Activated CD8-positive, alpha-beta memory T cell treated with anti-CD3 and anti-CD28 coated beads, Interleukin-2, amount 10 ng/mL, durations not matched to agents 7 days and 5 days (primary cell): ENCODE measurements at regions not wholly inside any gene's neighbourhood (a gene's known extent, or its start where the extent isn't known, plus 50 kb on each side); places are given as distances from the start of the nearest gene placed in this dataset.
"Not testable (repeated sequence)": the region's sequence is repeated elsewhere in the genome, so short reads cannot be mapped to it uniquely, and the experiment has no call there.

ENCODE experiments used
- ATAC-seq: fragments of 150-1000 bp; cut with Tn5 transposase; one replicate; pipeline ENCODE4 v1.10.0; 2021; ENCODE audit warnings: moderate library complexity
- CTCF ChIA-PET: fragments of 350-600 bp; sonication (Branson Sonifier 250); formaldehyde crosslinking; loops from one replicate; lab custom pipeline; 2021; ENCODE audit warnings: antibody characterized with exemption; lab: Charles Lee
- DNase-seq: peaks from one replicate; pipeline ENCODE4 v3.0.0-alpha.2; 2020
- H3K27ac Mint-ChIP-seq: one replicate; pipeline ENCODE4 v1.8.0; 2021; ENCODE audit warnings: mild to moderate bottlenecking, mixed read lengths
- H3K27me3 Mint-ChIP-seq: one replicate; pipeline ENCODE4 v1.8.0; 2021; ENCODE audit warnings: mixed read lengths
- H3K36me3 Mint-ChIP-seq: one replicate; pipeline ENCODE4 v1.8.0; 2021; ENCODE audit warnings: mild to moderate bottlenecking, mixed read lengths
- H3K4me1 Mint-ChIP-seq: one replicate; pipeline ENCODE4 v1.8.0; 2021; ENCODE audit warnings: mixed read lengths
- H3K4me3 Mint-ChIP-seq: one replicate; pipeline ENCODE4 v1.8.0; 2021; ENCODE audit warnings: mild to moderate bottlenecking, moderate library complexity, mixed read lengths
- H3K9me3 Mint-ChIP-seq: one replicate; pipeline ENCODE4 v1.8.0; 2022; ENCODE audit warnings: low read depth, mixed read lengths

DNA sequence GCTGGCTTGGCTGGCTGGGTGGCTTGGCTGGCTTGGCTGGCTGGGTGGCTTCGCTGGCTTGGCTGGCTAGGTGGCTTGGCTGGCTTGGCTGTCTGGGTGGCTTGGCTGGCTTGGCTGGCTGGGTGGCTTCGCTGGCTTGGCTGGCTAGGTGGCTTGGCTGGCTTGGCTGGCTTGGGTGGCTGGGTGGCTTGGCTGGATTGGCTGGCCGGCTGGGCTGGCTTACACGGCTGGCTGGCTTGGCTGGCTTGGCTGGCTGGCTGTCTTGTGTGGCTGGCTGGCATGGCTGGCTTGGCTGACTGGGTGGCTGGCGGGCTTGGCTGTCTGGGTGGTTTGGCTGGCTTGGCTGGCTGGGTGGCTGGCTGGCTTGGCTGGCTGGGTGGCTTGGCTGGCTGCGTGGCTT lies 437.0 kb downstream of the GOLGA6L6 start:
- H3K4me3 Mint-ChIP-seq, H3K27me3 Mint-ChIP-seq, ATAC-seq, H3K27ac Mint-ChIP-seq, CTCF ChIA-PET, H3K4me1 Mint-ChIP-seq, H3K36me3 Mint-ChIP-seq, H3K9me3 Mint-ChIP-seq: not testable (repeated sequence)
- peak; percentile 39 for DNase-seq

DNA sequence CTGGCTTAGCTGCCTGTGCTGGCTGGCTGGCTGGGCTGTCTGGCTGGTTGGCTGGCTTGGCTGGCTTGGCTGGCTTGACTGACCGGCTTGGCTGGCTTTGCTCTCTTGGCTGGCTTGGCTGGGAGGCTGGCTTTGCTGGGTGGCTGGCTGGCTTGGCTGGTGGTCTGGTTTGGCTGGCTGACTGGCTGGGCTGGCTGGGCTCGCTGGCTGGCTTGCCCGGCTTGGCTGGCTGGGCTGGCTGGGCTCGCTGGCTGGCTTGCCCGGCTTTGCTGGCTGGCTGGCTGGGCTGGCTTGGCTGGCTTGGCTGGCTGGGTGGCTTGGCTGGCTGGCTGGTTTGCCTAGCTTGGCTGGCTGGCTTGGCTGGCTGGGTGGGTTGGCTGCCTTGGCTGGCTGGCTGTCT lies 438.7 kb downstream of the GOLGA6L6 start:
- H3K36me3 Mint-ChIP-seq, H3K4me3 Mint-ChIP-seq, DNase-seq, H3K27me3 Mint-ChIP-seq, H3K4me1 Mint-ChIP-seq, H3K27ac Mint-ChIP-seq, ATAC-seq, CTCF ChIA-PET, H3K9me3 Mint-ChIP-seq: not testable (repeated sequence)

DNA sequence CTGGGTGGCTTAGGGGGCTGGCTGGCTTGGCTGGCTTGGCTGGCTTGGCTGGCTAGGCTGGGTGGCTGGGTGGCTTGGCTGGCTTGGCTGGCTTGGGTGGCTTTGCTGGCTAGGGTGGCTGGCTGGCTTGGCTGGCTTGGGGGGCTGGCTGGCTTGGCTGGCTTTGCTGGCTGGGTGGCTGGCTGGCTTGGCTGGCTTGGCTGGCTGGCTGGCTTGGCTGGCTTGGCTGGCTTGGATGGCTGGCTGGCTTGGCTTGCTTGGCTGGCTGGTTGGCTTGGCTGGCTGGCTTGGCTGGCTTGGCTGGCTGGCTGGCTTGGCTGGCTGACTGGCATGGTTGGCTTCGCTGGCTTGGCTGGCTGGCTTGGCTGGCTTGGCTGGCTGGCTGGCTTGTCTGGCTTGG lies 439.4 kb downstream of the GOLGA6L6 start:
- H3K4me3 Mint-ChIP-seq, H3K36me3 Mint-ChIP-seq, H3K9me3 Mint-ChIP-seq, H3K27ac Mint-ChIP-seq, H3K4me1 Mint-ChIP-seq, H3K27me3 Mint-ChIP-seq, CTCF ChIA-PET, ATAC-seq: not testable (repeated sequence)
- peak; percentile 53 for DNase-seq

DNA sequence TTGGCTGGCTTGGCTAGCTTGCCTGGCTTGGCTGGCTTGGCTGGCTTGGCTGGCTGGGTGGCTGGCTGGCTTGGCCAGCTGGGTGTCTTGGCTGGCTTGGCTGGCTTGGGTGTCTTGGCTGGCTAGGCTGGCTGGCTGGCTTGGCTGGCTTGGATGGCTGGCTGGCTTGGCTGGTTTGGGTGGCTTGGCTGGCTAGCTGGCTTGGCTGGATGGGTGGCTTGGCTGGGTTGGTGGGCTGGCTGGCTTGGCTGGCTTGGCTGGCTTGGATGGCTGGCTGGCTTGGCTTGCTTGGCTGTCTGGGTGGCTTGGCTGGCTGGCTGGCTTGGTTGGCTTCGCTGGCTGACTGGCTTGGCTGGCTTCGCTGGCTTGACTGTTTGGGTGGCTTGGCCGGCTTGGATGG lies 440.3 kb downstream of the GOLGA6L6 start:
- H3K9me3 Mint-ChIP-seq, H3K27me3 Mint-ChIP-seq, H3K27ac Mint-ChIP-seq, H3K36me3 Mint-ChIP-seq, H3K4me1 Mint-ChIP-seq, ATAC-seq, DNase-seq, H3K4me3 Mint-ChIP-seq, CTCF ChIA-PET: not testable (repeated sequence)

DNA sequence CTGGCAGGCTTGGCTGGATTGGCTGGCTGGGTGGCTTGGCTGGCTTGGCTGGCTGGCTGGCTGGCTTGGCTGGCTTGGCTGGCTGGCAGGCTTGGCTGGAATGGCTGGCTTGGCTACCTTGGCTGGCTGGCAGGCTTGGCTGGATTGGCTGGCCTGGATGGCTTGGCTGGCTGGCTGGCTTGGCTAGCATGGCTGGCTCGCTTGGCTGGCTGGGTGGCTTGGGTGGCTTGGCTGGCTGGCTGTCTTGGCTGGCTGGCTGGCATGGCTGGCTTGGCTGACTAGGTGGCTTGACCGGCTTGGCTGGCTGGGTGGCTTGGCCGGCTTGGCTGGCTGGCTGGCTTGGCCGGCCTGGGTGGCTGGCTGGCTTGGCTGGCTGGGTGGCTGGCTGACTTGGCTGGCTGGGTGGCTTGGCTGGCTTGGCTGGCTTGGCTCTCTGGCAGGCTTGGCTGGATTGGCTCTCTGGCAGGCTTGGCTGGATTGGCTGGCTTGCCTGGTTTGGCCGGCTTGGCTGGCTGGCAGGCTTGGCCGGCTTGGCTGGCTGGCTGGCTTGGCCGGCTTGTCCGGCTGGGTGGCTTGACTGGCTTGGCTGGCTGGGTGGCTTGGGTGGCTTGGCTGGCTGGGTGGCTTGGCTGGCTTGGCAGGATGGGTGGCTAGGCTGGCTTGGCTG lies 440.9 kb downstream of the GOLGA6L6 start:
- H3K4me3 Mint-ChIP-seq, CTCF ChIA-PET, H3K36me3 Mint-ChIP-seq, H3K27me3 Mint-ChIP-seq, H3K9me3 Mint-ChIP-seq, H3K27ac Mint-ChIP-seq, DNase-seq, H3K4me1 Mint-ChIP-seq, ATAC-seq: not testable (repeated sequence)

DNA sequence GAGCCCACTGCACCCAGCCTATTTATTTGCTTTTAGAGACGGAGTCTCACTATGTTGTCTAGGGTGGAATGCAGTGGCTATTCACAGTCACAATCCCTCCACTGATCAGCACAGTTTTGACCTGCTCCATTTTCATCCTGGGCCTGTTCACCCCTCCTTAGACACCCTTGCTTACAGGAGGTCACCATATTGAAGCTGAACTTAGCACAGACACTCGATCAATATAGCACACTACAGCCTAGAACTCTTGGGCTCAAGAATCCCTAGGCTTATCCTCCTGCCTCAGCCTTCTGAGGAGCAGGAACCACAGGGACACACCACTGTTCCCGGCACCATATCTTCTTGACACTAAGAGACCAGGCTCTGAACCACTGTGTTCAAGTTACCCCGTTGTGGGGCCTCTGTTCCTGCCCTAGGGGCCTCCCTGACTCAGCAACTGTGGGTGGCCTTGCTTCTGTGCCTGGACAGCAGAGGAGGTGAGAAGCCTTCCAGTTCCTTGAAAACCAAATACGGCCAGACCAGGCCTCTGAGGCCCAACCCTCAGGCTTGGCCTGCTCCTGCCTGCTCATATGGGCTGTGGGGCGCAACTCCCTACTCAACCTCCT lies 445.8 kb downstream of the GOLGA6L6 start:
- CTCF ChIA-PET, DNase-seq, H3K36me3 Mint-ChIP-seq, ATAC-seq, H3K4me3 Mint-ChIP-seq, H3K9me3 Mint-ChIP-seq, H3K27me3 Mint-ChIP-seq, H3K27ac Mint-ChIP-seq, H3K4me1 Mint-ChIP-seq: not testable (repeated sequence)

DNA sequence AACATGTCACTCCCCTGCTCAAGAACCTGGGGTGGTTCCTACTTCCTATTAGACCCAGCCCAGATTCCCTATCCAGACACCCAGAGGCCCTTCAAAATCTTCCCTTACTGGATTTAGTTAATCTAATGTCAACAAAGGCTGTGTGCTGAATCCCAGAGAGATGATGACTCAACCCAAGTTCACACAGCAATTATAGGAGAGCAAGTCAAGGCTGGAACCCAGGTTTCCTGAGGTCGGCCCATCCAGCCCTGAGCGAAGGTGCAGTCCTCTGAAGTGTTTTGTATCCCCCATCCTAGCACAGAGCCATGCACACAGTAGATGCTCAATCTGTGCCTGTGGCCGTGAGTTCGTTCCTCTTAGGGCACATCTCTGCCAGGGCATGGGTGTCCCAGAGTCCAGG lies 452.1 kb downstream of the GOLGA6L6 start:
- H3K4me3 Mint-ChIP-seq, ATAC-seq, H3K4me1 Mint-ChIP-seq, H3K27me3 Mint-ChIP-seq, H3K27ac Mint-ChIP-seq, CTCF ChIA-PET, H3K9me3 Mint-ChIP-seq, H3K36me3 Mint-ChIP-seq: not testable (repeated sequence)
- peak; percentile 12 for DNase-seq

DNA sequence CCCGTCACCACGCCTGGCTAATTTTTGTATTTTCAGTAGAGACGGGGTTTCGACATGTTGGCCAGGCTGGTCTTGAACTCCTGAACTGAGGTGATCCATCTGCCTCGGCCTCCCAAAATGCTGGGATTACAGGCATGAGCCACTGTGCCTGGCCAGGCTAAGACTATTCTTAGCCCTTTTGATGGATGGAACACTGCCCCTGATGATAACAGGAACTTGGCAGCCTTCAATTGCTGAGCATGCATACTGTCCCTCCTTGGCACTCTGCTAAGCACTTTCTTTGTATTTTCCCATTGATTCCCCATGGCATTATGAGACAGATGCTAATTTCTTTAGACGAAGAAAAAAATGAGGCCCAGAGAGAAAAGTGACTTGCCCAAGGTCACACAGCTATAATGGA lies 457.6 kb downstream of the GOLGA6L6 start:
- not testable (repeated sequence) for H3K4me3 Mint-ChIP-seq

DNA sequence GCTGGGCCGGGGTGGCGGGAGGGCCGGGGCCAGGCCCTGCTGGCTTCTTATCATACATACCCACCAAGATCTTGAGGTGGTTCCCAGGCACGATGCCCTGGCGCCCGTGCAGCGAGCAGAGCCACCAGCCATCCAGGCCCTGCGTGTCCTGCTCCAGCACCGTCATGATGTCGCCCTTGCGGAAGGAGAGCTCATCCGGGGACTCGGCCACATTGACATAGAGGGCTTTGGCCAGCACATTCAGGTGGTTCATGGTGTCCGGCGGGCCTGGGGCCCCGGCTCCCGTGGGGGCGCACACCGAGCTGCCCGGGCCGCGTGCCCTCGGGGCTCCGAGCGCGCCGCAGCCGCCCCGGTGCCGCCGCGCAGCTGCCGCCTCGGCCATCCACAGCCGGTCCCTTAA lies 467.5 kb downstream of the GOLGA6L6 start:
- DNase-seq, CTCF ChIA-PET, H3K9me3 Mint-ChIP-seq: not testable (repeated sequence)

More for the DNA sequence above, 457.6 kb downstream of the GOLGA6L6 start:
- CTCF ChIA-PET, H3K4me1 Mint-ChIP-seq, H3K27me3 Mint-ChIP-seq, H3K27ac Mint-ChIP-seq, H3K36me3 Mint-ChIP-seq, DNase-seq, ATAC-seq, H3K9me3 Mint-ChIP-seq: not testable (repeated sequence)

DNA sequence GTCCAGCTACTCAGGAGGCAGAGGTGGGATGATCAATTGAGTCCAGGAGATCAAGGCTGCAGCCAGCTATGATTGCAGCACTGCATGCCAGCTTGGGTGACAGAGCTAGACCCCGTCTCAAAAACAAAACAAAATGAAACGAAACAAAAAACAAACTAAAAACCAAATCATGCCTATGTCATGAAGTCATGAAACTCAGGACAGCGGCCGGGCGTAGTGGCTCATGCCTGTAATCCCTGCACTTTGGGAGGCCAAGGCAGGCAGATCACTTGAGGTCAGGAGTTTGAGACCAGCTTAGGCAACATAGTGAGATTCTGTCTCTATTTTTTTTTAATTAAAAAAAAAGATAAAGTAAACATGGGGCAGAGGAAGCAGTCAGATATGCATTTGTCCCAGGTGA lies 472.6 kb downstream of the GOLGA6L6 start:
- H3K9me3 Mint-ChIP-seq, H3K4me1 Mint-ChIP-seq, H3K36me3 Mint-ChIP-seq, H3K27ac Mint-ChIP-seq, H3K4me3 Mint-ChIP-seq, H3K27me3 Mint-ChIP-seq, DNase-seq, ATAC-seq, CTCF ChIA-PET: not testable (repeated sequence)

More for the DNA sequence above, 467.5 kb downstream of the GOLGA6L6 start:
- not testable (repeated sequence) for H3K4me1 Mint-ChIP-seq, H3K36me3 Mint-ChIP-seq, H3K4me3 Mint-ChIP-seq, ATAC-seq, H3K27ac Mint-ChIP-seq, H3K27me3 Mint-ChIP-seq

DNA sequence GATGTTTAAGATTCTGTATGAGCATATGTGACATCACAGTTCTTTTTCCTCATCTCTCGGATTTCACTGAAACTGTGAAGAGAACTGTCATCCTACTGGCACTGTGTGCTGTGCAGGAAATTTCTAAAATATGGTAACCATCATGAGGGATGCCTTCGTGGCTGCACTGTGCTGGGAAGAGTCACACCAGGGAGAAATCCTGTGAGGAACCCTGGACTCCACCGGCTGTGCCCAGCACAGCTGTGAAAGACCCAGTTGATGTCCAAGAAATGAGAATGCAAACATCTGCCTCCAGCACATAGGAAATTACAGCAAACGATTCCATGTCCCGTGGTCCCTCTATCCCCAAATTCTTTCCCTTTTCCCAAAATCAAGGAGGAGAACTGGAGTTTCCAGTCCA lies 475.4 kb downstream of the GOLGA6L6 start:
- H3K9me3 Mint-ChIP-seq, DNase-seq, H3K27ac Mint-ChIP-seq, ATAC-seq, H3K27me3 Mint-ChIP-seq, H3K36me3 Mint-ChIP-seq, H3K4me1 Mint-ChIP-seq, CTCF ChIA-PET, H3K4me3 Mint-ChIP-seq: not testable (repeated sequence)

DNA sequence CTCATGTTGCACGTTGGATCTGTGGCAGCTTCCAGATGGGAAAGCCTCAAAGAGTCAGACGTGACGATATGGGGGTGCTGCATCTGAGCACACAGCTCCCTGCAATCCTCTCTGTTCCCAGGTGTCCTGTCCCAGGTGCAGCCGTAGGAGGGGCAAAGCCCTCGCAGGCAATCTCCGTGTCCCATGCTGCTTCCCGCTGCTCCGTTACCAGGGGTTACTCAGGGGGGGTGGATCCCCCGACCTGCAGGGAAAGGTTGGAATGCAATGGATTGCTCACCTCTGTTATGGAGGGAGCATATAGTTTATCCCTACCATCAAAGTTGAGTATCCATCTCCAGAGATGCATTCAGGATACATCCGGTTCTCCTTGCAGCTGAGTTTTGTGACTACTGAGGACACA lies 476.1 kb downstream of the GOLGA6L6 start:
- H3K27ac Mint-ChIP-seq, H3K27me3 Mint-ChIP-seq, ATAC-seq, CTCF ChIA-PET, H3K9me3 Mint-ChIP-seq, H3K36me3 Mint-ChIP-seq, DNase-seq, H3K4me3 Mint-ChIP-seq, H3K4me1 Mint-ChIP-seq: not testable (repeated sequence)

DNA sequence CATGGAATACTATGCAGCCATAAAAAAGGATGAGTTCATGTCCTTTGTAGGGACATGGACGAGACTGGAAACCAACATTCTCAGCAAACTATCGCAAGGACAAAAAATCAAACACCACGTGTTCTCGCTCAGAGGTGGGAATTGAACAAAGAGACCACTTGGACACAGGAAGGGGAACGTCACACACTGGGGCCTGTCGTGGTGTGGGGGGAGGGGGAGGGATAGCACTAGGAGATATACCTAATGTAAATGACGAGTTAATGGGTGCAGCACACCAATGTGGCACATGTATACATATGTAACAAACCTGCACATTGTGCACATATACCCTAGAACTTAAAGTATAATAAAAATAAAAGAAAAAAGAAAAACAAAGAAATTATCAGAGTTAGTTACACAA lies 478.4 kb downstream of the GOLGA6L6 start:
- H3K36me3 Mint-ChIP-seq, H3K4me1 Mint-ChIP-seq, ATAC-seq, H3K27me3 Mint-ChIP-seq, CTCF ChIA-PET, DNase-seq, H3K27ac Mint-ChIP-seq, H3K9me3 Mint-ChIP-seq, H3K4me3 Mint-ChIP-seq: not testable (repeated sequence)

DNA sequence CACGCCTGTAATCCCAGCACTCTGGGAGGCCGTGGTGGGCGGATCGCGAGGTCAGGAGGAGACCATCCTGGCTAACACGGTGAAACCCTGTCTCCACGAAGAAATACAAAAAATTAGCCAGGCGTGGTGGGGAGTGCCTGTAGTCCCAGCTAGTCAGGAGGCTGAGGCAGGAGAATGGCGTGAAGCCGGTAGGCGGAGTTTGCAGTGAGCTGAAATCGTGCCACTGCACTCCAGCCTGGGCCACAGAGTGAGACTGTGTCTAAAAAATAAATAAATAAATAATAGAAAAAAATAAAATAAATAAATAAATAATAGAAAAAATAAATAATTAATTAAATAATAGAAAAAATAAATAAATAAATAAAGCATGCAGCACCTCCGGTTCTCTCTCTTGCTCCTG lies 480.8 kb downstream of the GOLGA6L6 start:
- H3K4me1 Mint-ChIP-seq, DNase-seq, H3K4me3 Mint-ChIP-seq, H3K27ac Mint-ChIP-seq, H3K36me3 Mint-ChIP-seq, H3K9me3 Mint-ChIP-seq, CTCF ChIA-PET, H3K27me3 Mint-ChIP-seq, ATAC-seq: not testable (repeated sequence)
